CD8-positive, alpha-beta memory T cell (primary cell): ENCODE measurements at regions not wholly inside any gene's neighbourhood (a gene's known extent, or its start where the extent isn't known, plus 50 kb on each side); places are given as distances from the start of the nearest gene placed in this dataset.
"Not testable (repeated sequence)": the region's sequence is repeated elsewhere in the genome, so short reads cannot be mapped to it uniquely, and the experiment has no call there.

Source experiments
- CTCF ChIA-PET: fragments of 350-600 bp; sonication (Branson Sonifier 250); formaldehyde crosslinking; loops from one replicate; lab custom pipeline; 2021; ENCODE audit warnings: antibody characterized with exemption; lab: Charles Lee
- POLR2A ChIA-PET: fragments of 350-600 bp; sonication (Branson Sonifier 250); formaldehyde crosslinking; loops from one replicate; lab custom pipeline; 2021; ENCODE audit warnings: antibody characterized with exemption; lab: Charles Lee
- DNase-seq, 5 donors: peaks; one replicate each; pipeline versions ENCODE4 v3.0.0 to v3.0.0-alpha.2; 2020 to 2022; ENCODE audit warnings: mixed read lengths in 1 of 5
- H3K27ac ChIP-seq: one replicate; pipeline ENCODE4 v1.7.0; 2013; ENCODE audit warnings: low read depth, mild to moderate bottlenecking, low read length, moderate library complexity
- H3K27me3 ChIP-seq: 2 replicates; pipeline ENCODE4 v1.7.0; 2013; ENCODE audit warnings: low read length, mild to moderate bottlenecking; ENCODE audit not compliant: insufficient read depth, poor library complexity, severe bottlenecking
- H3K36me3 ChIP-seq: 2 replicates; pipeline ENCODE4 v1.7.0; 2013; ENCODE audit warnings: mild to moderate bottlenecking, low read length, moderate library complexity; ENCODE audit not compliant: insufficient read depth
- H3K4me1 ChIP-seq: 2 replicates; pipeline ENCODE4 v1.7.0; 2013; ENCODE audit warnings: mild to moderate bottlenecking, low read length, moderate library complexity; ENCODE audit not compliant: insufficient read depth
- H3K4me3 ChIP-seq: 2 replicates; pipeline ENCODE4 v1.7.0; 2013; ENCODE audit warnings: mild to moderate bottlenecking, low read length
- H3K9me3 ChIP-seq: 2 replicates; pipeline ENCODE4 v1.7.0; 2013; ENCODE audit warnings: mild to moderate bottlenecking, low read length
- H3K27ac Mint-ChIP-seq, 8 donors: one replicate each; pipeline ENCODE4 v1.8.0; 2020 to 2021; ENCODE audit warnings: mixed read lengths in 8 of 8, mild to moderate bottlenecking in 6 of 8, inconsistent platforms in 3 of 8, moderate library complexity in 3 of 8
- H3K27me3 Mint-ChIP-seq, 2 donors: one replicate each; pipeline ENCODE4 v1.8.0; 2020 to 2021; ENCODE audit warnings: mixed read lengths in 2 of 2, mild to moderate bottlenecking in 1 of 2, moderate library complexity in 1 of 2
- H3K36me3 Mint-ChIP-seq, 3 donors: one replicate each; pipeline ENCODE4 v1.8.0; 2020 to 2021; ENCODE audit warnings: mixed read lengths in 3 of 3, inconsistent platforms in 1 of 3, mild to moderate bottlenecking in 1 of 3
- H3K4me1 Mint-ChIP-seq, 3 donors: one replicate each; pipeline ENCODE4 v1.8.0; 2020 to 2021; ENCODE audit warnings: mixed read lengths in 3 of 3, inconsistent platforms in 1 of 3, mild to moderate bottlenecking in 1 of 3
- H3K4me3 Mint-ChIP-seq, 7 donors: one replicate each; pipeline ENCODE4 v1.8.0; 2020 to 2021; ENCODE audit warnings: mixed read lengths in 7 of 7, mild to moderate bottlenecking in 6 of 7, moderate library complexity in 4 of 7, inconsistent platforms in 2 of 7
- H3K9me3 Mint-ChIP-seq, 5 donors: one replicate each; pipeline ENCODE4 v1.8.0; 2020 to 2022; ENCODE audit warnings: mixed read lengths in 5 of 5, mild to moderate bottlenecking in 3 of 5, moderate library complexity in 2 of 5, inconsistent platforms in 1 of 5

DNA sequence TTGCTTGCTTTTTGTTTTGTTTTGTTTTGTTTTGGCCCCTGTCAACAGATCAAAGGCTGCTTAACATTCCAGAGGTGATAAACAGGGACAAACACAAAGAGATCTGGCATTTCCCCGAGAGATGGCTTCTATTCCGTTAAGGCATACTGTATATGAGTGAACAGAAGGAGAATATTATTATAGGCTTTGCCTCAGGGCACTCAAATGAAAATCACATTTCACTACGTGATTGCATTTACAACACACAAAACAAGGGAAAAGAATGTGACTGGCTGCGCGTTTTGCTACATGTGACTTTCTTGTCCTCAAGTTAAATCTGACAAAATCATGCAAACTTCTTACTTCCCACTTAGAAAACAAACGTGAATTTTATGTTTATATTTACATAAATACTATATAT is 1037.9 kb upstream of the DDX18 start:
- POLR2A ChIA-PET, result no interaction called here
- Mint-ChIP-seq H3K9me3 (peaks cover 3 to 45% (median 7%) of the 10 kb centered on the region in 5 donors), H3K4me3 (no peak overlapping the region), H3K36me3 (no peaks in the 10 kb centered on the region), H3K4me1 (no peaks in the 10 kb centered on the region), H3K27me3 (no peaks in the 10 kb centered on the region), H3K27ac (no peak overlapping the region)
- Histone ChIP-seq H3K27ac (no peak overlapping the region), H3K9me3 (no peaks in the 10 kb centered on the region), H3K36me3 (no peaks in the 10 kb centered on the region), H3K4me3 (no peak overlapping the region), H3K27me3 (no peaks in the 10 kb centered on the region), H3K4me1 (no peaks in the 10 kb centered on the region)
- DNase-seq, result no peak
- CTCF ChIA-PET, result no interaction called here

DNA sequence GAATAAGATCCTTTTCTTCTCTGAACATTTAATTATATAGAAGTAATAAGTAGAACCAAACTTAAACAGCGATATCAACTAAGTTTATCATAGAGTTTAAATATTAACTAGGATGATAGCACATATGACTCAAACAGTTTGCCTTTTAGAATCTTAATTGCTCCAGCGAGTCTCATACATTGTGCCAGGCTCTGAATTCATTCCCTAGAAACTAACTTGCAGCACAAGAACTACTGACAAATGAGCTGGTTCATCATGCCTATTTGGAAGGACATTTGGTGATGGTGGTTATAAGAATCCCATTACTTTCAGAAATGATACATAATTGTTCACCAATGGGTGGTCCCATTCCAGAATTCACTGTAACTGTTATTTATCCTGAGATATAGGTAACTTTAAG is 1026.6 kb upstream of the DDX18 start:
- Histone ChIP-seq H3K36me3 (no peaks in the 10 kb centered on the region), H3K27ac (no peak overlapping the region), H3K27me3 (no peaks in the 10 kb centered on the region), H3K9me3 (no peaks in the 10 kb centered on the region), H3K4me1 (no peaks in the 10 kb centered on the region), H3K4me3 (no peak overlapping the region)
- Mint-ChIP-seq H3K4me3 (no peak overlapping the region), H3K27me3 (no peaks in the 10 kb centered on the region), H3K4me1 (no peaks in the 10 kb centered on the region), H3K27ac (no peak overlapping the region), H3K9me3 (peaks cover 2 to 38% (median 12%) of the 10 kb centered on the region in 5 donors), H3K36me3 (no peaks in the 10 kb centered on the region)
- no peak for DNase-seq
- POLR2A ChIA-PET, result no interaction called here
- CTCF ChIA-PET, result no interaction called here

DNA sequence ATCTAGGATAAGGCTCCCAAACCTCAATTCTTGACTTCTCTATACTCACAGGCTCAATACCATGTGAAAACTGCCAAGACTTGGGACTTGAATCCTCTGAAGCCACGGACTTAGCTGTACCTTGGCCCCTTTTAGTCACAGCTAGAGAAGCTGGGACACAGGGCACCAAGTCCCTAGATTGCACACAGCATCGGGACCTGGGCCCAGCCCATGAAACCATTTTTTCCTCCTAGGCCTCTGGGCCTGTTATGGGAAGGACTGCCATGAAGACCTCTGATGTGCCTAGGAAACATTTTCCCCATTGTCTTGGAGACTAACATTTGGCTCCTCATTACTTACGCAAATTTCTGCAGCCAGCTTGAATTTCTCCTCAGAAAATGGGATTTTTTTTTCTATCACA is 1011.8 kb upstream of the DDX18 start:
- H3K27ac ChIP-seq, result no peak overlapping the region
- ChIA-PET POLR2A (no interaction called here), CTCF (no interaction called here)
- no peaks in the 10 kb centered on the region for H3K4me1 ChIP-seq
- no peaks in the 10 kb centered on the region for H3K36me3 ChIP-seq
- no peak overlapping the region for H3K4me3 ChIP-seq
- Mint-ChIP-seq H3K27ac (no peak overlapping the region), H3K36me3 (no peaks in the 10 kb centered on the region), H3K27me3 (no peaks in the 10 kb centered on the region), H3K4me1 (no peaks in the 10 kb centered on the region), H3K4me3 (no peak overlapping the region), H3K9me3 (peaks cover 7 to 35% (median 21%) of the 10 kb centered on the region in 5 donors)
- H3K9me3 ChIP-seq, result no peaks in the 10 kb centered on the region
- DNase-seq, result no peak
- H3K27me3 ChIP-seq, result no peaks in the 10 kb centered on the region

DNA sequence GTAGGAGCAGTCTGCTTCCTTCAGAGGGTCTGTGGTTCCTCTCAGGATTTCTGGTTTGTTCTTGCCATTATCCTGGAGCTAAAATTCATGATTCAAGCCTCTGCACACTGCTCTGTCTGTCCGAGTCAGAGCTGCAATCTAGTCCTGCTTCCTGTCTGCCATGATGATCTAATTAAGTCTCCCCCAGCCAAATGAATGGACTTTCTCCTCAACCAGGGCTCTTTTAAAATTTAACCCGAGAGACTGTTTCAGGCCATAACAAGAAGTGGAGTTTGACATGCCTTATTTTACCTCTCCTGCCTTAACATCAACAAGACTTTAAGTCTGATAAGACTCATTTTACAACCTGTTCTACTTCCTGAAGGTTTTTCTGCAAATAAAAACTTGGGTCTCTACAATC is 1009.6 kb upstream of the DDX18 start:
- no peaks in the 10 kb centered on the region for H3K27me3 Mint-ChIP-seq
- DNase-seq, result no peak
- no peaks in the 10 kb centered on the region for H3K27me3 ChIP-seq
- no peak overlapping the region for H3K27ac Mint-ChIP-seq
- no peak overlapping the region for H3K4me3 Mint-ChIP-seq
- H3K4me1 ChIP-seq, result no peaks in the 10 kb centered on the region
- no peaks in the 10 kb centered on the region for H3K9me3 ChIP-seq
- no peak overlapping the region for H3K27ac ChIP-seq
- H3K9me3 Mint-ChIP-seq, result peaks cover 6 to 34% (median 20%) of the 10 kb centered on the region in 5 donors
- CTCF ChIA-PET, result no interaction called here
- H3K36me3 ChIP-seq, result no peaks in the 10 kb centered on the region
- no peaks in the 10 kb centered on the region for H3K4me1 Mint-ChIP-seq
- POLR2A ChIA-PET, result no interaction called here
- H3K36me3 Mint-ChIP-seq, result no peaks in the 10 kb centered on the region
- H3K4me3 ChIP-seq, result no peak overlapping the region

DNA sequence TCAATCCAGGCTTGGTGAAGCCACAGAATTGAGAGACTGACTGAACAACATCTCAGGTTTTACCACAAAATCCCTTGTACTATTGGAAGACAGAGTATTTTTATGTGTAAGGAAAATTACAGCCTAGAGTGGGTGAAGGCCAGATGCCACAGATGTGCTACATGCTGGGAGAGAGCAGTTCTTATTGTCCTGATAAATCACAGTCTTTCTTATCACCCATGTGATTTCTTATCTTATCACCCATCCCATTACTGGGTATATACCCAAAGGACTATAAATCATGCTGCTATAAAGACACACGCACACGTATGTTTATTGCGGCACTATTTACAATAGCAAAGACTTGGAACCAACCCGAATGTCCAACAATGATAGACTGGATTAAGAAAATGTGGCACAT is 1008.0 kb upstream of the DDX18 start:
- H3K4me1 ChIP-seq, H3K27ac ChIP-seq, H3K4me3 Mint-ChIP-seq, H3K27me3 Mint-ChIP-seq, H3K36me3 Mint-ChIP-seq, H3K4me1 Mint-ChIP-seq, H3K9me3 ChIP-seq, DNase-seq, H3K4me3 ChIP-seq, H3K36me3 ChIP-seq, H3K27me3 ChIP-seq, CTCF ChIA-PET, H3K27ac Mint-ChIP-seq, POLR2A ChIA-PET: not testable (repeated sequence)
- peaks cover 6 to 31% (median 27%) of the 10 kb centered on the region in 5 donors for H3K9me3 Mint-ChIP-seq

DNA sequence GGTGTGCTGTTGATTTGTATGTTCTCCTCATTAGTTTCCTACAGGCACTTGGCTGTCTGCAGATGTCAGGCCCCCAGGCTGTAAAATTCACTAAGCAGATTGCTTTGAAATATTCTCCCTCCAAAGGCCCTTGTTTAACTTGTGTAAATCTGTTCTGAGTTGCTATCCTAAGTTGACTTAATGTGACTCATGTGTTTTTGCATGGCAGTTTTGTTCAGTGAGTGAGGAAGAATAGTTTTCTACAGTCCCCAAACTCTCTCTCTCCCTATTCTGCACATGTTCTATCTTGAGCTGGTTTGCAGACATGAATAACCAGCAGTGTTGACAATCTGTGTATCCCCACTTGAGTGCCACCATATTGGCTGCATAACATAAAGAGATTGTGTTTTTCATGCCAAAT is 1005.4 kb upstream of the DDX18 start:
- Mint-ChIP-seq H3K9me3 (peaks cover 3 to 38% (median 22%) of the 10 kb centered on the region in 5 donors), H3K27ac (no peak overlapping the region), H3K36me3 (no peaks in the 10 kb centered on the region), H3K27me3 (no peaks in the 10 kb centered on the region), H3K4me3 (no peak overlapping the region), H3K4me1 (no peaks in the 10 kb centered on the region)
- POLR2A ChIA-PET, result no interaction called here
- CTCF ChIA-PET, result no interaction called here
- no peak for DNase-seq
- Histone ChIP-seq H3K4me3 (no peak overlapping the region), H3K27ac (no peak overlapping the region), H3K27me3 (no peaks in the 10 kb centered on the region), H3K4me1 (no peaks in the 10 kb centered on the region), H3K36me3 (no peaks in the 10 kb centered on the region), H3K9me3 (no peaks in the 10 kb centered on the region)

GRCh38 chr2:116810071-116810470 is 1004.4 kb upstream of the DDX18 start:
- no peaks in the 10 kb centered on the region for H3K4me1 Mint-ChIP-seq
- H3K4me3 Mint-ChIP-seq, result no peak overlapping the region
- ChIA-PET CTCF (no interaction called here), POLR2A (no interaction called here)
- no peak overlapping the region for H3K4me3 ChIP-seq
- peaks cover 2 to 32% (median 13%) of the 10 kb centered on the region in 5 donors for H3K9me3 Mint-ChIP-seq
- H3K27me3 Mint-ChIP-seq, result no peaks in the 10 kb centered on the region
- no peaks in the 10 kb centered on the region for H3K9me3 ChIP-seq
- H3K27ac ChIP-seq, result no peak overlapping the region
- H3K27ac Mint-ChIP-seq, result no peak overlapping the region
- DNase-seq, result no peak
- H3K36me3 Mint-ChIP-seq, result no peaks in the 10 kb centered on the region
- no peaks in the 10 kb centered on the region for H3K4me1 ChIP-seq
- H3K27me3 ChIP-seq, result no peaks in the 10 kb centered on the region
- H3K36me3 ChIP-seq, result no peaks in the 10 kb centered on the region

- POLR2A ChIA-PET, result no interaction called here
Measured at GRCh38 chr2:116810645-116811044, 1003.8 kb upstream of the DDX18 start.

DNA sequence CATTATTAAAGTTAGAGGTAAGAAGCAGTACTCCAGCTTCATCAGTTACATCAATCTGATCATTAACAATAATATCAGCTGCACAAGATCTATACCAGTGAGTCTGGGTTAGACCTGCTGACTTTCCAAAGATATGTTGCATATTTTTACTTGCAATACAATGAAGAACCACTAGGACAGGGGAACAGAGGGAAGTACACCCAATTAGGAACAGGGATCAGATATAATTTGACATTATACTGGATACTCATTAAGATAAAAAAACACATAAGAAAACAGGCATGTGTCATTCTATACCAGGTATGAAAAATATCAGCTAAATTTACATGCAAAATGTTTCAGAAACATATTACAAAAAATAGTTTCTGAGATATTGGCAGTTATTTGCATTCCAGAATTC is 995.1 kb upstream of the DDX18 start:
- Histone ChIP-seq H3K4me1 (no peaks in the 10 kb centered on the region), H3K4me3 (no peak overlapping the region), H3K36me3 (no peaks in the 10 kb centered on the region), H3K9me3 (peaks cover 3% of the 10 kb centered on the region), H3K27me3 (no peaks in the 10 kb centered on the region), H3K27ac (no peak overlapping the region)
- Mint-ChIP-seq H3K27me3 (no peaks in the 10 kb centered on the region), H3K4me1 (no peaks in the 10 kb centered on the region), H3K27ac (no peak overlapping the region), H3K9me3 (peaks cover 4 to 25% (median 15%) of the 10 kb centered on the region in 5 donors), H3K4me3 (no peak overlapping the region), H3K36me3 (no peaks in the 10 kb centered on the region)
- ChIA-PET CTCF (no interaction called here), POLR2A (no interaction called here)
- no peak for DNase-seq

More at GRCh38 chr2:116810645-116811044, 1003.8 kb upstream of the DDX18 start:
- no peaks in the 10 kb centered on the region for H3K27me3 Mint-ChIP-seq
- no peak overlapping the region for H3K27ac Mint-ChIP-seq
- H3K36me3 ChIP-seq, result no peaks in the 10 kb centered on the region
- no peak for DNase-seq
- H3K9me3 ChIP-seq, result no peaks in the 10 kb centered on the region
- peaks cover 2 to 29% (median 10%) of the 10 kb centered on the region in 5 donors for H3K9me3 Mint-ChIP-seq
- H3K4me1 Mint-ChIP-seq, result no peaks in the 10 kb centered on the region
- CTCF ChIA-PET, result no interaction called here
- H3K4me3 Mint-ChIP-seq, result no peak overlapping the region
- H3K27ac ChIP-seq, result no peak overlapping the region
- no peaks in the 10 kb centered on the region for H3K27me3 ChIP-seq
- no peaks in the 10 kb centered on the region for H3K4me1 ChIP-seq
- H3K4me3 ChIP-seq, result no peak overlapping the region
- H3K36me3 Mint-ChIP-seq, result no peaks in the 10 kb centered on the region
